ENCODE measurements at regions not wholly inside any gene's neighbourhood (a gene's known extent, or its start where the extent isn't known, plus 50 kb on each side); places are given as distances from the start of the nearest gene placed in this dataset.

DNA sequence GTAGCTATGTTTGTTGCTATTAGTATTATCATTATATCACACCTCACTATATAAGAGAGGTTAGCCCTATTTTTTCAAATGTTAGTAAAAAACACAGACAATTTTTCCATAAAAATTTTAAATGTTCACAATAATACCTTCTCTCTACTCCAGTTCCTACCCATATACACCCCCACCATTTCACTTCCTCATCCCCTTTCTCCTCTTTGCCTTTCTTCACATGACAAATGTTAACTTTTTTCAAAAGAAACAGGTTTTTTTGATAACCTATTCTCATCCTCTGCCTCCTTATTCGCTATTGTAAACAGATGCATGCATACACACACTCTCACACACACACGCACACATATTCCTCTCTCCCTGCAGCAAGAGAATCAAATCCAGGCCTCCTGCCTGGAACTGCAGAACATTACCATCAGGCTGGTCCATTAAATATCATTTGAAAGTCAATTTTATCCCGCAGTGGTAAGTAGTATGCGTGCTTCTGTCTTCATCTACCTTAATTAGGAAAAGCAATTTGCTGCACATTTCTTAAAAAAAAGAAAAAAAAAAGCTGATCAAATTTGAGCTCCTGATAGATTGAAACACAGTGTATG, 55.5 kb downstream of the MID1IP1 start:
- no peak for DNase-seq (ENCODE audit: low read depth in 2 of 3, low spot score in 1 of 3)

DNA sequence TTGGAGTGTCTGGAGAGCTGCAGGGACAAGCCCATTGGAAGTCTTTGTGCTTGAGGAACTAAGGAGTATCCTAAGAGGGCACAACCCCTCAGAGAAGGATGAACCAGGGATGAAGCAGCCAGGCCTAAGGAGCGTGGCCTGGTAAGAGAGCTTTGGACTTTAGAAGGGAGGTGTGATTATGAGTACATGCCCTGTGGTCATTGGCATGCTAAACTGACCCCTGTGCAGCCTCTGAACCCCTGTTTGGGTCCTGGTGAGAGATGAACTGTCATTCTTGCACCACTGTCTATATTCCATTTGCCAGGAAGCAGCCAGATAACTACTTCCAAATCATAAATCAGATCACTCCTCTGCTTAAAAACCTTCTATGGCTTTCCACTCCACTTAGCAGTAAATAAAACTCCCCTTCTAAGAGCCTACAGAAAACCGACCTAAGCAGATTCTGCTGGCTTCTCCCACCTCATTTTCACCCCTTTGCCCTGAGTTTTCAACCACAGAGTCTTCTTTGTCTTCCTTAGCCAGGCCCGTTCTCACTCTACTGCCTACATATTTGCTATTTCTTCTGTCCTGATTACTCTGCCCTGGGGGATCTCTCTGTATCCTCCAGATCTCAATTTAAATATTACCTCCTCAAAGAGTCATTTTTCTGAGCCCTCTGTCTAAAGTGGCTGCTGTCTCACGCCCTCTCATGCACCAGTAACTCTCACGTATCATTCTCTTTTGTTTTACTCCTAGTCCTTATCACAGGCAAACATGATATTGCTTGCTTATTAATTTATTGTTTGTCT, 56.7 kb downstream of the MID1IP1 start:
- no peak for DNase-seq (ENCODE audit: low read depth in 2 of 3, low spot score in 1 of 3)

DNA sequence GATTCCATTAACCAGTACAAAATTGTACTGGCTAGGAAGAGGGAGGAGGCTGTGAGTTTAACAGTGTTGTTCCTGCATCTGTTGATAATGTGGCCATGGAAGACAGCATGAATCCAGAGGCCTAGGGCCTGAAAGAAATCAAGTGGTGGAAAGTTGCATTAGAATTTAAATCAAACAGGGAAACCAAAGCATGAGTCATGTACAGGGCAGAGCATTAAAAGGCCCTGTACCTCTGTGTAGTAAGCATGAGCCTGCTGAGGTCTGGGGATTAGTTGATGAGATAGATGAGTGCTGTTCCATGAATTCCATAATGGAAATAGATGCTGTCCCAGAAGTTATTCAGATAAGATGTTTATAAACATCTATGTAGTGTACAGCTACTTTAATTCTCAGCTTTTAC, 58.3 kb downstream of the MID1IP1 start:
- DNase-seq (ENCODE audit: low read depth in 2 of 3, low spot score in 1 of 3): no peak

- peak in 1 of 3 donors; percentile 5 for DNase-seq (ENCODE audit: low read depth in 2 of 3, low spot score in 1 of 3)
These were observed 59.1 kb downstream of the MID1IP1 start for GRCh38 chrX:38860106-38861013.

DNA sequence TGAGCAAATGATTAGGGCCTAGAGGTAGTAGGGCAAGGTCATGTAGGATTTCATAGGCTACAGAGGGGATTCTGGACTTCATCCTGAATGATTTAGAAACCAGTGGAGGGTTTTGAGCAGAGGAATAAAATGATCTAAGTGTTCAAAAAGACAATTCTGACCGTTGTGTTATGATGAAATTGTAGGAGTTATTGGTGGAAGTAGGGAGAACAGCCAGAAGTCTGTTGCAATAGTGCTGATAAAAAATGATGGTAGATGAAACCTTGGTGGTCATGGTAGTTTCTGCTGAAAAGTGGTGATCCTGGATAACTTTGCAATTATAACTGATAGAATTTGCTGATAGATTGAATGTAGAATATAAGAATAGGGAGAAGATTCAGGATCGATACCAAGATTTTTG, 60.2 kb downstream of the MID1IP1 start:
- no peak for DNase-seq (ENCODE audit: low read depth in 2 of 3, low spot score in 1 of 3)

- DNase-seq (ENCODE audit: low read depth in 2 of 3, low spot score in 1 of 3): no peak
These were observed 60.8 kb downstream of the MID1IP1 start for GRCh38 chrX:38862100-38862499.

GRCh38 chrX:38864165-38864564, 62.9 kb downstream of the MID1IP1 start:
- no peak for DNase-seq (ENCODE audit: low read depth in 2 of 3, low spot score in 1 of 3)

DNA sequence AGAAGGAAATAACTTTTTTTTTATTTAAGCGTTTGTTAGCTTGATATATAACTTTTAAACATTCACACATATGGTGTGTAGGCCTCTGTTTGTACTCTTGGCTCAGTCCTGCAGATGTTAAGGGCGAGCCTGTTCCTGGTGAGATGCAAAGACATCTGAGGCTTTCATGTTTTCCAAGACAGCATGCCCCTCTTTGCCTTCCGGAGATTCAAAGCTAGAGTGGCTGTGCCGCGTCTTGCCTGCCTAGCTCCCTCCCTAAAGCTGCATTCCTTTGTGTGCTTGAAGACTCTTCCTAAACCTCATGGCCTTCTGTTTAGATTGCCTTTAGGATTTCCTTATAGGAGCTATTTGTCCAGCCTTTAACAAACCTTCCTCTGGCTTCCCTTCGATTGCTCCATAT, 67.1 kb downstream of the MID1IP1 start:
- DNase-seq (ENCODE audit: low read depth in 2 of 3, low spot score in 1 of 3): no peak

DNA sequence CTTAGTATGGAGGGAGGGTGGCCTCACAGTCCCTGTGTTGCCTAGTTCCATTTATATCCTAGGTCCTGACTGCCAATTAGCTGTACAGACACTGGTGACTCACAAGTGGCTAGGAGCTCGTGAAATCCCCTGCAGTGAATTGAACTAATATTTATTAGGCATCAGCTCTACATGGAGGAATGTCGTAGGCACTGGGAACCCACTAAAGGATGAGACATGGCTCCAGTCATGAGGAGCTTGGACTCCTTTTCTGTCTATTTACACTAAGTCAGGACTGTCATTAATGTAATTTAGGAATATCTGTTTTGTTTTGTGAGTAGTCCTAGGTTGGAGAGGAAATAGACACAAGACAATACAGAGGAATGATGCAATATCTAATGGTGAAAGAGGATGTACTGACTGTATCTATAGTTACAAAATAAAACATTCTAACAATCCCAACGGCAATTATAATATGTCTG, 67.7 kb downstream of the MID1IP1 start:
- no peak for DNase-seq (ENCODE audit: low read depth in 2 of 3, low spot score in 1 of 3)

DNA sequence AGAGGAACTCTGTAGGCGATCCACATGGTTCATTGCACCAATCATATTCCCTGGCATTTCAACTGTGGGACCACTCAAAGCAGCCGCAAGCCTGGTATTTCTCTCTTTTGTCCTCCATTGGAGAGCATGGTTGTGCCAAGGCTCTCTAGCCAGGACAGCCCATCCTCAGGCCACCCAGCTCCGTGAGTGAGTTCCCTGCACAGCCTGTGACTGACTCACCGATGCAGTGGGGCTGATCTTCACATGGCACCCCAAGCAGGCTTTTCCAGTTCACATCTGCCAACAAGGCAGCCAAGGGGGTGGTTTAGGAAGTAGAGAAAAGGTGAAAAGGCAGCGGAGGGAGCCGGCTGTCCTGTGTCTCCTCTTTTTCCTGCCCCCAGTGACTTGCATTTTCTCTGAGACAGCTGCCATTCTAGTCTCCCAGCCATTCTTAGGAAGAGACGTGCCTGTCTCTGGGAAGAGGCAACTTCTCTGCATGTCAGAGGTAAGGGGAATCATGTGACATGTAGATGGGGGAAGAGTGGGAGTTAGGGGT, 69.2 kb downstream of the MID1IP1 start:
- DNase-seq (ENCODE audit: low read depth in 2 of 3, low spot score in 1 of 3): no peak

DNA sequence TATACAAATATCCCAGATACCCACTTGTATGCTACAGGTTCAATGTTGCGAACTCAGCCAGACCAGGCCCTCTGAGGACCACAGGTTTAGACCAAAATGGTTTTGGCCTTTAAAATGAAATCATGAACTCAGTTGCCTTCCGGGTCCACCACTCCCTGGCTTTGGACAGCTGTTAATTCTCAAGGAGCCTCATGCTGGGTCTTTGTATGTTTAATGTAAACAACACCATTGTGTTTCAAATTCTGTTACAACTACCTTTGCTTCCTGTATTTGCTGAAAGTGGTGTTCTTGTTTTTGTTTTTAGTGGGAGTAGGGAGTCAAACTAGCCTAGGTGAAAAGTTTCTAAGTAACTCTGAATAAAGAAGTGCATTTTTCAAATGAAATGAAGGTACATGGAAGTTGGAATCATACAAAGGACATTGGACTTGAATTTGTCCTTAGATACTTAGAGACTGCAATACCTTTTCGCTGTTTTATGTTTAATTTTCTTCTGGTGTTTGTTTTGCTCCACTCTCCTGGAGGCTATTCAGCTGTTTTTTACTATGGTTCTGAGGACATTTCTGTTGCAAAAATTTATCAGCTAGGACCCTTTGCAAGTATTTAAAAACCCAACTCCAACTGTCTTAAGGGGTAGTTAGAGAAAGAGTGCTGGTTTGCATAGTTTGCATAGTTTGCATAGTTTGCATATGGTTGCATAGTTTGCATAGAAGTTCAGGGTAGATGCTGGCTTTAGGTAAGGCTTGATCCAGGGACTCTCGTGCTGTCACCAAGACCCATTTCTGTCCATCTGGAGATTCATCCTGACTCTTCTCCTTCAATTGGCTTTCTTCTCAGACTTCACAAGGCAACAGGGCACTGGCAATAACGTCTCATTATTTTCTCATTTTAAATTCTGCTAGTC, 70.1 kb downstream of the MID1IP1 start:
- no peak for DNase-seq (ENCODE audit: low read depth in 2 of 3, low spot score in 1 of 3)

DNA sequence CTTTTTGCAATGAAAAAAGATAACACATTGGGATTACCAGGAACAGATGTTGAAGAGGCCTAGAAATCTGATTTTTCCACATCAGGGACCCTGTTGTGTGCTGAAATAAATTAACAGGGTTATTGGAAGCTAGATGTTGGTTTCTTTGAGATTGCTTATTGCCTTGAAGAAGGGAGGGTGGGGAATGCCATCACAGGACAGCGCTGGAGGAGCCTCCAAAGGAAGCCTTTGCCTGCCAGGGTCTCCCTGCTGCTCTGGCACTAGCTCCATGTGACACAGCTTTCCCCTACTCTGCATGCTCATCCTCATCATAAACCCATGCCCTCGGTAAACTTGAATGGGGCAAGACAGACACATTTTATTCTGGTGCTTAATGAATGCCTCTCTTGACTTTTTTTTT, 76.1 kb downstream of the MID1IP1 start:
- no peak for DNase-seq (ENCODE audit: low read depth in 2 of 3, low spot score in 1 of 3)

DNA sequence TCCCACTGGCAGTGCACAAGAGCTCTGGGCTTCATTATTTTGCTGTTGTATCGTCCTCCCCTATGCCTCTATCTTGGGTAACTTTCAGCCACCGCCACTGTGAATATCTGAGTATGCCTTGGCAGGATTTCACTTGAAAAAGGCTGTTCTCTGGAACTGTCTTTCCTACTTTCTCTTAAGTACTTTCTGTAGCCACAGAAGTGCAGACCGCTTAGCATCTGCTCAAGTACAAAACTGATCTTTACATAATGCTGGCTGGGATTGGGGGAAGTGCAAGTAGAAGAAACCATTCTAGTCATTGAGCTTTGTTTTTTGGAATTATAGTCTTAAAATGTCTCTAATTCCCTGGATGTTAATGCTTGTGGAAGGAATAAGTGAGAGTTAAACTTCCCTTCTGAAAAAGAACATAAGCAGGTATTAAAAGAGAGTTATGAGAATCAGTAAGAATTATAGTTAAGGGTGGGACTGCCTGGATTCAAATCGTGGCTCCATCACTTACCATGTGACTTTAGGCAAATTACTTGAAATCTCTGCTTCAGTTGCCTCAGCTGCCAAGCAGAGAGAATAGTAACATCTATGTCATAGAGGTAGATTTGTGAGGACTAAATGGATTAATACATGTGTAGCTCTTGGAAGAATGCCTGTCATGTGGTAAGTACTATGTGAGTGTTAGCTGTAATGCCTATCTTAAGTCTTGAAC, 77.5 kb downstream of the MID1IP1 start:
- no peak for DNase-seq (ENCODE audit: low read depth in 2 of 3, low spot score in 1 of 3)

DNA sequence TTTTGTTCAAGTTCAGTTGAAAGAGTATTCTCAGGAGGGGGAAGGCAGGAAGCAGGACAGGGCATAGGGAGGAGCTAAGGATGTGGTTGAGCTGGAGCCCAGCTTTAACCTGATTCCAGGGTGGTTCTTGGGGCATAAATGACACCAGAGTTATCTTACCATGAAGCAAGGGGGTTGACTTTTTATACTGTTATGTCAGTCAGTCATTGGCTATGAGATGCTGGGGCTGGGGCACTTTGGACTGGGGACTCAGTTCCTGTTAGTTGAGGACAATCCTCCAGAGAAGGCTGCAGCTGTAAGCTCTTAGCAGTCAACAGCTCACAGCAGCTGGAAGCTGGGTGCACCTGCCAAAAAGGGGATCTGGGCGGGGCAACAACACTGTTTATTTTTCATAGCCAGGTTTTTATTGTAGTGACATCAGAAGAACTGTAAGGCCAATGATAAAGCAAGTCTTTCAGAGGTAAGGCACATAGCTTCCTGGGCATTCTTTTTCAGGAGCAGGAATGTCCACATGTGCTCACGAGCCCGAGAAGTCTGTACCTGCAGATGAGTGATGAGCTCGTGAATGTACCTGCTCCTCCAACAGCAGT, 78.5 kb downstream of the MID1IP1 start:
- no peak for DNase-seq (ENCODE audit: low read depth in 2 of 3, low spot score in 1 of 3)

- DNase-seq (ENCODE audit: low read depth in 2 of 3, low spot score in 1 of 3): no peak
These were observed 79.1 kb downstream of the MID1IP1 start for GRCh38 chrX:38880296-38880854.

- DNase-seq (ENCODE audit: low read depth in 2 of 3, low spot score in 1 of 3): no peak
These were observed 79.8 kb downstream of the MID1IP1 start for GRCh38 chrX:38881066-38881465.

DNA sequence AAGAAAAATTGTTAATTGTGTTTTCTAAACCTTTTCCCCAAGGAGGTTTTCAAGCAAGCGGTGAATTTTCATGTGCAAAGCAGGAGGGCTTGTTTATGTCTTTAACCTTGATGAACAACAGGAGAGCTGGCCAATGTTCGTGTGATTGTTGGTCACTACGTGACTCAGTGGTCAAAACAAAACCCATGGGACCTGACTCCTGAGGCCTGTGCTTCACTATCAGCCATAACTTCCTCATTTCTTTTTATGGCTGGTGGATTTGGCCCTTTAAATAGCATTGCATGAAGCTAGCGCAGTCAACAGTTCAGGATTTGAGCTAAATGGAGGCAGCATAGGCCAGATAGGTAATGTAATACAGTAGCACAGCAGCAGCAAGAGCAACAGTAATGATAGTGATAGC, 80.5 kb downstream of the MID1IP1 start:
- no peak for DNase-seq (ENCODE audit: low read depth in 2 of 3, low spot score in 1 of 3)

- no peak for DNase-seq (ENCODE audit: low read depth in 2 of 3, low spot score in 1 of 3)
These were observed 81.8 kb downstream of the MID1IP1 start for GRCh38 chrX:38882894-38883626.

GRCh38 chrX:38886112-38886511, 84.9 kb downstream of the MID1IP1 start:
- DNase-seq (ENCODE audit: low read depth in 2 of 3, low spot score in 1 of 3): no peak

Data from stimulated activated CD4-positive, alpha-beta T cell treated with anti-CD3 and anti-CD28 coated beads, Interleukin-12 subunit alpha, Interleukin-12 subunit beta, amount 100 ng/mL, for 48 hours (primary cell).